ENCODE measurements at regions not wholly inside any gene's neighbourhood (a gene's known extent, or its start where the extent isn't known, plus 50 kb on each side); places are given as distances from the start of the nearest gene placed in this dataset.

DNA sequence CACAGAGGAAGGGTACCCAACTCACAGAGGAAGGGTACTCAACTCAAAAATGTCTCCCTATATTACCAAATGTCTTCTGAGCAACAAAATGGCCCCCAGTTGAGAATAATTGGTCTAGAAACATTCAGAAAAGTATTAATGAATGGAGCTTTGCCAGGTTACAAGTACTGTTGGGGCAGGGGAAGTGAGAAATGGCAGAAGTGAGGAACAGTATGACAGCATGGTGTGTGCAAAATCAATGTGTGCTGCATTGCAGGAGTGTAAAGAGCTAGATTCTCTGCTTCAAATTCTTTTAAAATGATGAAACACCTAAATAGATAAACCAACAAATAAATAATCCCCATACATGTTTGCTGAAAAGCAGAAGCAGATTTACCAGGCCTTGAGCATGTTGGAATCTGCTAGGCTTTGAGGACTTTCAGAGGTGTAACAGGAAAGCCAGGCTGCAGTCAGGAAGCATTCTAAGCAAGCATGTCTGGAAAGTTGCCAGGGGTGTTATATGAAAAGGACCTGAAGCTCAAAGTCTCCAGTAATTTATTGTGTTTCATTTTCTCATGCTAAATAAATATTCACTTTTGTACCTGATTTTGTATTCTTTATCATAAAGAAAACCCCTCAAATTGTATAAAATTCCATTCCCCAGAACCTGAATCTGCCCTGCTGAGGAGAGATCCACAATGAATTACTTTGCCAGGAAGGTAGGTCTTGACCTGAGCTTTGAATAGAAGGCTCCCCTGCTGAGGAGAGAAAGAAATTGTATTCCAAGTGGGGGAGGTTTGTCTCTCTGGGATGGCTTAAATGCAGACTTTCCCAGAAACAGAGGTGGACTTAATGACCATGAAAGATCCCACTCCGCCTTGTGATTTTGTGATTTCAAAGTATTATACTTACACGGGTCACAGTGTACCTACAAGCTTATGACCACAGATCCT lies 265.0 kb upstream of the MARCKS start:
- TF ChIP-seq POLR2AphosphoS5 (IDR thresholded peaks at IDR 0.05; ENCODE audit: low read depth, low read length) (no peak), SIN3A (IDR thresholded peaks at IDR 0.05; ENCODE audit: borderline replicate concordance, insufficient read depth, low read length) (no peak), FOXP2 (optimal IDR thresholded peaks at IDR 0.05; ENCODE audit: borderline replicate concordance, extremely low read depth, extremely low read length, insufficient read depth) (no peak), TAF1 (IDR thresholded peaks at IDR 0.05; ENCODE audit: borderline replicate concordance, insufficient read depth, low read length) (no peak)
- TF ChIP-seq, protein P1, sequence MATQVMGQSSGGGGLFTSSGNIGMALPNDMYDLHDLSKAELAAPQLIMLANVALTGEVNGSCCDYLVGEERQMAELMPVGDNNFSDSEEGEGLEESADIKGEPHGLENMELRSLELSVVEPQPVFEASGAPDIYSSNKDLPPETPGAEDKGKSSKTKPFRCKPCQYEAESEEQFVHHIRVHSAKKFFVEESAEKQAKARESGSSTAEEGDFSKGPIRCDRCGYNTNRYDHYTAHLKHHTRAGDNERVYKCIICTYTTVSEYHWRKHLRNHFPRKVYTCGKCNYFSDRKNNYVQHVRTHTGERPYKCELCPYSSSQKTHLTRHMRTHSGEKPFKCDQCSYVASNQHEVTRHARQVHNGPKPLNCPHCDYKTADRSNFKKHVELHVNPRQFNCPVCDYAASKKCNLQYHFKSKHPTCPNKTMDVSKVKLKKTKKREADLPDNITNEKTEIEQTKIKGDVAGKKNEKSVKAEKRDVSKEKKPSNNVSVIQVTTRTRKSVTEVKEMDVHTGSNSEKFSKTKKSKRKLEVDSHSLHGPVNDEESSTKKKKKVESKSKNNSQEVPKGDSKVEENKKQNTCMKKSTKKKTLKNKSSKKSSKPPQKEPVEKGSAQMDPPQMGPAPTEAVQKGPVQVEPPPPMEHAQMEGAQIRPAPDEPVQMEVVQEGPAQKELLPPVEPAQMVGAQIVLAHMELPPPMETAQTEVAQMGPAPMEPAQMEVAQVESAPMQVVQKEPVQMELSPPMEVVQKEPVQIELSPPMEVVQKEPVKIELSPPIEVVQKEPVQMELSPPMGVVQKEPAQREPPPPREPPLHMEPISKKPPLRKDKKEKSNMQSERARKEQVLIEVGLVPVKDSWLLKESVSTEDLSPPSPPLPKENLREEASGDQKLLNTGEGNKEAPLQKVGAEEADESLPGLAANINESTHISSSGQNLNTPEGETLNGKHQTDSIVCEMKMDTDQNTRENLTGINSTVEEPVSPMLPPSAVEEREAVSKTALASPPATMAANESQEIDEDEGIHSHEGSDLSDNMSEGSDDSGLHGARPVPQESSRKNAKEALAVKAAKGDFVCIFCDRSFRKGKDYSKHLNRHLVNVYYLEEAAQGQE (IDR thresholded peaks at IDR 0.05; ENCODE audit: insufficient read depth in 1 of 2, low read depth in 2 of 2, low read length in 2 of 2), result no peak
